ENCODE measurements at regions not wholly inside any gene's neighbourhood (a gene's known extent, or its start where the extent isn't known, plus 50 kb on each side); places are given as distances from the start of the nearest gene placed in this dataset.

DNA sequence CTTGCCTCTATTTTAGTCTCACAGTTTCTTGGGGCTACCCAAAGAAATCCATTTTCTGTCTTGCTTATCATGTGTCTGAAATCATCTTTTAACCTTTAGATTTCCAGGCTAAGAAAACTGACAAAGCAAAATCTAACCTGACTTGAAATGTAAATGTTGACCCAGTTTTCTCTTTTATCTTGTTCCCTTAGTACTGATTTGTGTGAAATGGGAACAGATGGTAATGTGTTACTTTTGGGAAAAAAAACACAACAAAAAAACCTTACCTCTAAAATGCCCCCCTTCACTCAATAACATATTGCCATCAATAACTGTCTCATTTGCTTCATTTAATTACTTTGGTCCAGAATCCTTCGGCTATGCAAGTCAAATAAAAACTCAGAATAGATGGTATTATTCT, 383.2 kb upstream of the DCN start:
- no peak overlapping the region for H3K9ac ChIP-seq (ENCODE audit: low read length)
- no peak for ATAC-seq
- no peaks in the 10 kb centered on the region; the same call in 1 of the 2 replicates for H3K9me2 ChIP-seq (replicated peaks; ENCODE audit: low read length)
- no peaks in the 10 kb centered on the region for H3K27me3 ChIP-seq (ENCODE audit: low read length)
- no TSS peak for BruUV-seq (replicated peaks)
- no peaks in the 10 kb centered on the region for H3K79me2 ChIP-seq (ENCODE audit: low read length)
- H3K9me3 ChIP-seq (ENCODE audit: low read length), result no peaks in the 10 kb centered on the region
- H3F3A ChIP-seq (ENCODE audit: low read length, unreplicated experiment), result no peaks in the 10 kb centered on the region
- no peaks in the 10 kb centered on the region; the same call in 1 of the 2 replicates for H3K4me1 ChIP-seq (ENCODE audit: insufficient read depth, low read length)
- ChIA-PET POLR2A (ENCODE audit: unreplicated experiment) (no interaction called here), CTCF (no interaction called here)
- no peak overlapping the region for H2AFZ ChIP-seq (ENCODE audit: low read length)
- no peaks in the 10 kb centered on the region for H4K20me1 ChIP-seq (ENCODE audit: low read length)
- no peak overlapping the region for H3K4me2 ChIP-seq (ENCODE audit: low read length)
- no peaks in the 10 kb centered on the region for H3K36me3 ChIP-seq (ENCODE audit: low read depth, low read length)
- intact Hi-C loops (cut with micrococcal nuclease), result no loop called here
- no peak overlapping the region for H3K27ac ChIP-seq (ENCODE audit: low read length)
- H3K4me3 ChIP-seq (ENCODE audit: low read length), result no peak overlapping the region
- DNase-seq, result no peak
- TF ChIP-seq EZH2phosphoT487 (IDR thresholded peaks at IDR 0.05; ENCODE audit: borderline replicate concordance, low read length) (no peak), EZH2 (IDR thresholded peaks at IDR 0.05; ENCODE audit: low read length, unreplicated experiment) (no peak)
- TF ChIP-seq, protein P1, sequence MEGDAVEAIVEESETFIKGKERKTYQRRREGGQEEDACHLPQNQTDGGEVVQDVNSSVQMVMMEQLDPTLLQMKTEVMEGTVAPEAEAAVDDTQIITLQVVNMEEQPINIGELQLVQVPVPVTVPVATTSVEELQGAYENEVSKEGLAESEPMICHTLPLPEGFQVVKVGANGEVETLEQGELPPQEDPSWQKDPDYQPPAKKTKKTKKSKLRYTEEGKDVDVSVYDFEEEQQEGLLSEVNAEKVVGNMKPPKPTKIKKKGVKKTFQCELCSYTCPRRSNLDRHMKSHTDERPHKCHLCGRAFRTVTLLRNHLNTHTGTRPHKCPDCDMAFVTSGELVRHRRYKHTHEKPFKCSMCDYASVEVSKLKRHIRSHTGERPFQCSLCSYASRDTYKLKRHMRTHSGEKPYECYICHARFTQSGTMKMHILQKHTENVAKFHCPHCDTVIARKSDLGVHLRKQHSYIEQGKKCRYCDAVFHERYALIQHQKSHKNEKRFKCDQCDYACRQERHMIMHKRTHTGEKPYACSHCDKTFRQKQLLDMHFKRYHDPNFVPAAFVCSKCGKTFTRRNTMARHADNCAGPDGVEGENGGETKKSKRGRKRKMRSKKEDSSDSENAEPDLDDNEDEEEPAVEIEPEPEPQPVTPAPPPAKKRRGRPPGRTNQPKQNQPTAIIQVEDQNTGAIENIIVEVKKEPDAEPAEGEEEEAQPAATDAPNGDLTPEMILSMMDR (conservative IDR thresholded peaks at IDR 0.05; ENCODE audit: low read depth, low read length), result no peak

DNA sequence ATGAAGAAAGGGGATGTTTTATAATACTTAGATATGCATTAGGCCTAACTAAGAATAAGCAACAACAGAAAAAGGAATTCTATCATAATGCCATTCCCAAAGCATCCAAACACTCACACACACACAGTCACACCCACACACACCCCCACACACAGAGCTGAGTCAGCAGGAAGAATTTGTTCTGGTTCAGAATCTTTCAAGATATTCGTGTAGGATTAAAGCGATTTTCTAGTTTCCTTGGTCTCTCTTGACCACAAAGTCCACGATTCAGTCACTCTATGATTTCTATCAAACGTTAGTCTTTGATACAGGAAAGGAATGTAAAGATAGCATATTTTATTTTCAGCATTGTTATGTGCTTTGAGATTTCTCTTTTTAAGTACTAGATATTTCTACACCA, 382.6 kb upstream of the DCN start:
- ChIA-PET POLR2A (ENCODE audit: unreplicated experiment) (no interaction called here), CTCF (no interaction called here)
- Histone ChIP-seq H2AFZ (ENCODE audit: low read length) (no peak overlapping the region), H3K4me2 (ENCODE audit: low read length) (no peak overlapping the region), H3K27me3 (ENCODE audit: low read length) (no peaks in the 10 kb centered on the region), H3K4me1 (ENCODE audit: insufficient read depth, low read length) (no peaks in the 10 kb centered on the region; the same call in 1 of the 2 replicates), H3K9me3 (ENCODE audit: low read length) (no peaks in the 10 kb centered on the region), H3K9ac (ENCODE audit: low read length) (no peak overlapping the region), H3K79me2 (ENCODE audit: low read length) (no peaks in the 10 kb centered on the region), H4K20me1 (ENCODE audit: low read length) (no peaks in the 10 kb centered on the region), H3F3A (ENCODE audit: low read length, unreplicated experiment) (no peaks in the 10 kb centered on the region), H3K9me2 (replicated peaks; ENCODE audit: low read length) (no peaks in the 10 kb centered on the region), H3K4me3 (ENCODE audit: low read length) (no peak overlapping the region), H3K27ac (ENCODE audit: low read length) (no peak overlapping the region), H3K36me3 (ENCODE audit: low read depth, low read length) (no peaks in the 10 kb centered on the region)
- ATAC-seq, result no peak
- peak; percentile 37 for DNase-seq
- no TSS peak for BruUV-seq (replicated peaks)
- intact Hi-C loops (cut with micrococcal nuclease), result no loop called here
- TF ChIP-seq EZH2 (IDR thresholded peaks at IDR 0.05; ENCODE audit: low read length, unreplicated experiment) (no peak), EZH2phosphoT487 (IDR thresholded peaks at IDR 0.05; ENCODE audit: borderline replicate concordance, low read length) (no peak)
- TF ChIP-seq, protein P1 (conservative IDR thresholded peaks at IDR 0.05; ENCODE audit: low read depth, low read length), result no peak

DNA sequence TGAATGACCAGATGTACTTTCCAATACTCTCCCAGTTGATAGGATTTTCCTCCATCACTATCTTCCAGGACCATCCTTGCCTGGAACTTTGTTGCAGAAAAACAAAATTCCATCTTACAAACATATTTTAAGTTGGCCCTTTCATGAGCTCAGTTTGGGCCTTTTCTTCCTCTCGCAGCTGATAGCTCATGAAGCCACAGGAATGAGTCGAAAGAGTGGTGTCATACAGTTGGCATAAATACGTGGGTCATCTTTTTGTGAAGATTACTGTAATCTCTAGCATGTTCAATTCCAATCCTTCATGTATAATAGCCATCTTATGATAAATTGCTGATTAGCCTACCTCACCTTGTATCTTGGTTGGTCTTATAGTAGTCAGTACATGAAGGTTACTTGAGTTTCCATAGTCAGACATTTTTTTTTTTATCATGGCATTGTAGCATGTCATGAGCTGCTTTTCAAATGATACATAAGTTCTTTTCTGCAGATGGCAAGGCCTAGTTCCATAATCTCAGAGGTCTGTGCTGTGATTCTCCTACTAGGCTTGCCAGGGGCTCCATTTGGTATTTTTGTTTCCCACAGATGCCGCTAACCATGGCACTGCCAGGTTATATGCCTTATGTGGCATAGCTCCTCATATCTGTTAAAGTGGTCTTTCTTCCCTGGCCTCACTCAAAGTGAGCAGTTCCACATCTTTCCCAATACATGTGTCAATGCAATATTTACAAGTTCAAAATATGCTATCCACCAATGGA, 380.6 kb upstream of the DCN start:
- H3K27me3 ChIP-seq (ENCODE audit: low read length), result no peaks in the 10 kb centered on the region
- no peaks in the 10 kb centered on the region for H3F3A ChIP-seq (ENCODE audit: low read length, unreplicated experiment)
- BruUV-seq (replicated peaks), result no TSS peak
- H3K4me2 ChIP-seq (ENCODE audit: low read length), result no peak overlapping the region
- no peaks in the 10 kb centered on the region for H3K36me3 ChIP-seq (ENCODE audit: low read depth, low read length)
- H2AFZ ChIP-seq (ENCODE audit: low read length), result no peak overlapping the region
- no peaks in the 10 kb centered on the region for H3K9me2 ChIP-seq (replicated peaks; ENCODE audit: low read length)
- no peaks in the 10 kb centered on the region for H4K20me1 ChIP-seq (ENCODE audit: low read length)
- H3K79me2 ChIP-seq (ENCODE audit: low read length), result no peaks in the 10 kb centered on the region
- no peak for TF ChIP-seq EZH2 (IDR thresholded peaks at IDR 0.05; ENCODE audit: low read length, unreplicated experiment)
- TF ChIP-seq EZH2phosphoT487 (IDR thresholded peaks at IDR 0.05; ENCODE audit: borderline replicate concordance, low read length), result no peak
- TF ChIP-seq, protein P1 (conservative IDR thresholded peaks at IDR 0.05; ENCODE audit: low read depth, low read length), result no peak
- H3K27ac ChIP-seq (ENCODE audit: low read length), result no peak overlapping the region
- ChIA-PET POLR2A (ENCODE audit: unreplicated experiment) (no interaction called here), CTCF (no interaction called here)
- H3K9ac ChIP-seq (ENCODE audit: low read length), result no peak overlapping the region
- intact Hi-C loops (cut with micrococcal nuclease), result no loop called here
- H3K4me1 ChIP-seq (ENCODE audit: insufficient read depth, low read length), result no peaks in the 10 kb centered on the region; the same call in 1 of the 2 replicates
- H3K4me3 ChIP-seq (ENCODE audit: low read length), result no peak overlapping the region
- no peak for ATAC-seq
- H3K9me3 ChIP-seq (ENCODE audit: low read length), result no peaks in the 10 kb centered on the region
- DNase-seq, result no peak

Measured in PC-3 (cell line).